Heart right ventricle (tissue), 16 donors: ENCODE measurements at regions not wholly inside any gene's neighbourhood (a gene's known extent, or its start where the extent isn't known, plus 50 kb on each side); places are given as distances from the start of the nearest gene placed in this dataset.

ENCODE experiments used
- ATAC-seq, 8 donors: fragments of 200-7000 bp; cut with Tn5 transposase; one replicate each; pipeline ENCODE4 v1.9.1; 2020; ENCODE audit warnings: mild to moderate bottlenecking in 8 of 8, moderate library complexity in 8 of 8, moderate number of reproducible peaks in 1 of 8
- DNase-seq, 2 donors: peaks; one replicate each; pipeline ENCODE4 v3.0.0-alpha.2; 2020
- H3K27ac ChIP-seq, 10 donors: fragments of 200-600 bp; sonication (generic) in 2 of 10; one replicate each; pipeline versions ENCODE4 v1.5.0 to v1.8.0; 2020 to 2022; ENCODE audit warnings: mild to moderate bottlenecking in 3 of 10
- H3K27me3 ChIP-seq, 7 donors: fragments of 200-600 bp; one replicate each; pipeline ENCODE4 v1.8.0; 2021 to 2022; ENCODE audit warnings: mild to moderate bottlenecking in 2 of 7
- H3K36me3 ChIP-seq, 9 donors: fragments of 200-600 bp; sonication (generic) in 1 of 9; one replicate each; pipeline versions ENCODE4 v1.5.0 to v1.8.0; 2020 to 2022; ENCODE audit warnings: mild to moderate bottlenecking in 2 of 9
- H3K4me1 ChIP-seq, 9 donors: fragments of 200-600 bp; sonication (generic) in 1 of 9; one replicate each; pipeline versions ENCODE4 v1.5.0 to v1.8.0; 2020 to 2022; ENCODE audit warnings: mild to moderate bottlenecking in 4 of 9
- H3K4me3 ChIP-seq, 10 donors: fragments of 200-600 bp; sonication (generic) in 2 of 10; one replicate each; pipeline versions ENCODE4 v1.5.0 to v1.8.0; 2020 to 2022; ENCODE audit warnings: mild to moderate bottlenecking in 7 of 10, moderate library complexity in 2 of 10
- H3K9me3 ChIP-seq, 11 donors: fragments of 200-600 bp in 10 of 11; sonication (generic) in 2 of 11; one replicate each; pipeline versions ENCODE4 v1.5.0 to v1.8.0; 2013 to 2022; ENCODE audit warnings: mild to moderate bottlenecking in 2 of 11, control low read depth in 1 of 11, moderate library complexity in 1 of 11
- CTCF ChIP-seq, 9 donors: fragments of 200-600 bp; sonication (generic) in 2 of 9; IDR thresholded peaks; one replicate each; pipeline versions ENCODE4 v1.5.0 to v1.8.0; 2021 to 2022; ENCODE audit warnings: antibody characterized with exemption in 9 of 9, mild to moderate bottlenecking in 5 of 9, moderate library complexity in 1 of 9
- WGBS, 2 donors: extraction: QIAGEN DNeasy Blood & Tissue Kit; methylation state at CpG; one replicate each; pipeline ENCODE4 v1.1.7; 2013; ENCODE audit warnings: inconsistent platforms in 1 of 2; 5-methylcytosine and 5-hydroxymethylcytosine counted together
- intact Hi-C, 10 donors: fragments of 100-400 bp; cut with DNase I; formaldehyde crosslinking; loops; one replicate each; pipeline versions ENCODE4 v1.11.1 to v1.14.2; 2022
- donor health status: Arrhythmogenic right ventricular cardiomyopathy.
- donor health status: ischemic (EF 13 %, LVEDD 7.1; RV severe dilation, severe dysfunction).
- donor health status: healthy with polysubstance abuse.
- donor health status: DM: no; HTN: yes; CAD: no.
- donor health status: DM: no; HTN: no; CAD: no.
- donor health status: ischemic (EF 25% LVEDD 6.9; RV normal size, moderate dysfunction).
- donor health status: ischemic (EF 25% LVEDD 5.7; RV mildly dilated, moderate dysfunction).
- donor health status: healthy.
- donor health status: DM: yes; HTN: yes; CAD: no.
- donor health status: Ischemic cardiomyopathy.
- donor health status: ischemic (EF 35%, LVEDD 5.7; RV mildly dilated, moderate dysfunction).
- donor health status: nonischemic (EF 11% LVEDD 7.7; RV severe dilation, severe dysfunction).
- donor health status: DM: yes; HTN: yes; CAD: no.
- donor health status: PGD.
- donor health status: ischemic (EF 29% LVEDD 5.4; RV normal size, mild dysfunction).
- donor health status: nonischemic (EF 23%, LVEDD 6.1; RV moderate dilation, normal function).

- DNase-seq = no peak
- no peak for ATAC-seq
- no peaks in the 10 kb centered on the region for H3K36me3 ChIP-seq
- H3K4me3 ChIP-seq = no peak overlapping the region
- no peak overlapping the region for H3K27ac ChIP-seq
- no peaks in the 10 kb centered on the region for H3K4me1 ChIP-seq
- H3K27me3 ChIP-seq = no peaks in the 10 kb centered on the region
- H3K9me3 ChIP-seq = peaks cover 0 to 10% (median 2%) of the 10 kb centered on the region in 11 donors
- TF ChIP-seq CTCF (IDR thresholded peaks at IDR 0.05) = no peak
- intact Hi-C loops = no loop called here
Observed at GRCh38 chr2:146869328-146869727, 975.5 kb upstream of the ACVR2A start.

- ATAC-seq (no peak), DNase-seq (no peak)
- Histone ChIP-seq H3K4me1 (no peaks in the 10 kb centered on the region), H3K27me3 (no peaks in the 10 kb centered on the region), H3K36me3 (no peaks in the 10 kb centered on the region), H3K4me3 (no peak overlapping the region), H3K27ac (no peak overlapping the region), H3K9me3 (peaks cover 0 to 15% (median 4%) of the 10 kb centered on the region in 11 donors)
- intact Hi-C loops = no loop called here
- no peak for TF ChIP-seq CTCF (IDR thresholded peaks at IDR 0.05)
Observed at GRCh38 chr2:146868051-146868450, 976.8 kb upstream of the ACVR2A start.

GRCh38 chr2:146867477-146867986 lies 977.3 kb upstream of the ACVR2A start:
- Histone ChIP-seq H3K4me3 (no peak overlapping the region), H3K9me3 (peaks cover 0 to 15% (median 4%) of the 10 kb centered on the region in 11 donors), H3K27me3 (no peaks in the 10 kb centered on the region), H3K36me3 (no peaks in the 10 kb centered on the region), H3K27ac (no peak overlapping the region), H3K4me1 (no peaks in the 10 kb centered on the region)
- no peak for DNase-seq
- intact Hi-C loops = no loop called here
- no peak for TF ChIP-seq CTCF (IDR thresholded peaks at IDR 0.05)
- no peak for ATAC-seq
- WGBS, 2 donors = 55 to 58% methylated on average over 5 of the region's 5 CpGs

- no peak for DNase-seq
- intact Hi-C loops = no loop called here
- H3K9me3 ChIP-seq = no peaks in the 10 kb centered on the region
- no peak for TF ChIP-seq CTCF (IDR thresholded peaks at IDR 0.05)
- no peaks in the 10 kb centered on the region for H3K36me3 ChIP-seq
- H3K27me3 ChIP-seq = no peaks in the 10 kb centered on the region
- no peaks in the 10 kb centered on the region for H3K4me1 ChIP-seq
- no peak overlapping the region for H3K27ac ChIP-seq
- ATAC-seq = no peak
- 54 to 66% methylated on average over 2 of the region's 2 CpGs for WGBS, 2 donors
- H3K4me3 ChIP-seq = no peak overlapping the region
Observed at GRCh38 chr2:146853741-146854444, 990.9 kb upstream of the ACVR2A start.
